ENCODE measurements at regions not wholly inside any gene's neighbourhood (a gene's known extent, or its start where the extent isn't known, plus 50 kb on each side); places are given as distances from the start of the nearest gene placed in this dataset.

DNA sequence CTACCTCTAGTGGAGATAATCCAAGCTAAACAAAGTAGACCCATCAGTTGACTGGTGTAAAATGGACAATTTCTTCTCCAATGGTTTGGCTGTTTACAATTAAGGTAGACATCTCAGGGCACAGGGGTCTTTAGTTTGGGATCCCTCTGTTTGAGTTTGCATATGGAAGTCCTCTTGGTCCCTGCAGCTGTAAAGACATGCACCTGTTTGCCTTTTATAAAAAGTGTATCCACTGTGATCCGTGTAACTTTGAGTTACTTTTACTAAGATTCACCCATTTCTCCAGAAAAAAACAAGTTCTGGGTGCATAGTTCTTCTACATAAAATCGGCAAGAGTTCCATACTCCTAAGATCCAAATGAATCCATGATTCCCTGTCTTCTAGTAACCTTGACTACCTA is 374.7 kb upstream of the ADAMTS16 start:
- DNase-seq (ENCODE audit: low spot score) (no peak), FAIRE-seq (no peak)

DNA sequence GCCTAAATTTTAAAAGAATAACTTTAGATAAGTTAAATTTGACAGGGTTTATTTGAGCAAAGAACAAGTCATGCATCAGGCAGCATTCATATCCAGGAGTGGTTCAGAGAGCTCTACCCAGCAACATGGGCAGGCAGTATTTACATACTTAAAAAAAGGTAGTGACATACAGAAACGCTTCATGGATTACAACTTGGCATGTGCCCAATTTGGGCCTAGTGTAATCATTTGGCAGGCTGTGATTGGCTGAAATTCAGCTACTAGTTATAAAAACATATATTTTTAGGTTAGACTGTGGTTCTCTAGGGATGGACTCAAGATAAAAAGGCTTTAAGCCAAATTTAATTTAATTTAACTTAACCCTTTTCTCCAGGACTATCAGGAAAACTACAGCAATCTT is 374.0 kb upstream of the ADAMTS16 start:
- DNase-seq (ENCODE audit: low spot score), result no peak
- FAIRE-seq, result no peak

GRCh38 chr5:4772591-4772990 is 367.5 kb upstream of the ADAMTS16 start:
- peak; percentile 23 for DNase-seq (ENCODE audit: low spot score)
- no peak for FAIRE-seq

- FAIRE-seq, result no peak
- DNase-seq (ENCODE audit: low spot score), result no peak
Measured at GRCh38 chr5:4773827-4774317, 366.3 kb upstream of the ADAMTS16 start.

DNA sequence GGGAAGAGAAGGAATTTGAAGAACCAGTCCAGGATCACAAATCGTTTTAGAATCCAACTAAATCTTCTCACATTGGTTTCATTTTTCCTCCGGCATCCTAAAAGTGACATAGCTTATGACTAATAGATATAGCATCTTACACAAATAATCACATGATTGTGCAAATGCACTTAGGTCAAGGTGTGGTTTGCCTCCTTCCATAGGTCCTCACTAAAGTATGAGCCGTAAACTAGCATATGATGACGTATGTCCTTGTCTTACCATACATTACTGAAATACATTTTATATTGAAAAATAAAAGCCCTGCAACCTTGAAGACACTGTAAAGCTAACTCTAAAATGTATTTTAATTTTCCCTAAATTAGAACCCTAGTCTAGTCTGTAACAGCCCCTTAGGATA is 362.7 kb upstream of the ADAMTS16 start:
- FAIRE-seq (no peak), DNase-seq (ENCODE audit: low spot score) (no peak)

DNA sequence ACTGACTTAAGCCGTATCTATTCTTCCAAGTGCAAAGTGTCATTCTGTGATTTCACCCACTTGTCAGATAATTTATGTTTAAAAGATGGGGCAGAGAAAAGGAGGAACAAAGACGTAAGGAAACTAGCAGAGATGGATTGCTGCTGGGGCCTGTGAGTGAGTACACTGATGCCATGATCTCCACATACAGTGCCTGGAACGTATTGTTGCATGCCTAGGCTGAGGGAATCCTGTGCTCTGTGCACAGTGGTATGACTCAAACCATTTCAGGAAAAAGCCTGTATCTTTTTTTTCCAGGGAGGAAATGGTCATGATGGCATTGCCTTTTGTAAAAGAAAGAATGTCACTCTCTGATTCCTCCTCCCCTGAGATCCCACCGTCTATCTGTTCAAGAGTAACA is 359.5 kb upstream of the ADAMTS16 start:
- FAIRE-seq (no peak), DNase-seq (ENCODE audit: low spot score) (no peak)

DNA sequence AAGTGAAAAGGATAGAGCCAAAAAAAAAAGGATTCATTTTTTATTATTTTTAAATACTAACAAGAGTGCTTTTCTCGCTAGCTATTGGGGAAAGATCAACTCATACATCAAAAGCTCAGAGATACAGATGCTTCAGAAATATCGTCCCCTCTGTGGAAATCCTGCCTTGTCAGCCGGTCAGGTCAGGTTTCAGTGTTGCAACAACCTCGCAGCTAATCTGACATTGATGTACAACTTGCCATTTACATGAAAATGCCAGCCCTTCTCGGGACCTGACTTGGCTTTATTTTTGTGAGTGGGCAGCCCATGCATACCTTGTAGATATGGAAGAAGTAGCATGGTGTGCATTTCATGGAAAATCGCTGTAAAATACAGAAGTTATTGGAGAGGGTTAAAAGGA is 358.8 kb upstream of the ADAMTS16 start:
- DNase-seq (ENCODE audit: low spot score) (no peak), FAIRE-seq (no peak)

DNA sequence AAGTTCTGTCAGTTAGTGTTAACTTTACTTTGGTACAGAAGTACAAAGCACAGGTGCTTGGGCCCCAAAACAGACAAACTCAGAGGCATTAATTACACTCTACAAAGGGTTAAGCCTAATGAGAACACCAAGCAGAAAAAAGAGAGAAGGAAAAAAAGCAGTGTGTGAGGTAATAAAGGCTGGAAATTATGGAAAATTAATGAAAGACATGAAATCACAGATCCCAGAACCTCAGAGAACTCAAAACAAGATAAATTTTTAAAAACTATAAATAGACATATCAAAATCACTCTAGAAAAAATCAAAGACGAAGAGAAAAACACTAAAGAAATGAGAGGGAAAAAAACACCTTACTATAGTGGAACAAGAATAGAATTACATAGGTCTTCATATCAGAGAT is 354.2 kb upstream of the ADAMTS16 start:
- no peak for DNase-seq (ENCODE audit: low spot score)
- no peak for FAIRE-seq

DNA sequence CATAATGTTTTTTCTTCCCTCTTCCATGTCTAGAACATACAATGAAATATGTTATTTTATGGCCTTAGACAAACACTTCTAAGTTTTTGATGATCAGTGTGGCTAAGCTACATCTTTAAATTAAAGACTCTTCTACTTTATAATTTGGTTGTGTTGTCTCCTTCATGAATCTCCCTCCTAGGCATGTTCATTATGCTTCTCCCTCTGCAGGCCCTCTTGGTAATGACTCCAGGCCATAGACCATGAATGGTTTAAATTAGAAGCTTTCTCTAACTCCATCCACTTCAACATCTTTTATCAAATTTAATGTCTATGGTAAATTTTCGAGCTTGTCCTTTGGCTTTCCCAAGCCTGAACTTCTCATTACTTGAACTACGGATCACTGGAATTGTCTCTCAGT is 342.7 kb upstream of the ADAMTS16 start:
- FAIRE-seq, result no peak
- DNase-seq (ENCODE audit: low spot score), result no peak

GRCh38 chr5:4802044-4802443 is 338.1 kb upstream of the ADAMTS16 start:
- FAIRE-seq (peak; percentile 82), DNase-seq (ENCODE audit: low spot score) (peak; percentile 80)

DNA sequence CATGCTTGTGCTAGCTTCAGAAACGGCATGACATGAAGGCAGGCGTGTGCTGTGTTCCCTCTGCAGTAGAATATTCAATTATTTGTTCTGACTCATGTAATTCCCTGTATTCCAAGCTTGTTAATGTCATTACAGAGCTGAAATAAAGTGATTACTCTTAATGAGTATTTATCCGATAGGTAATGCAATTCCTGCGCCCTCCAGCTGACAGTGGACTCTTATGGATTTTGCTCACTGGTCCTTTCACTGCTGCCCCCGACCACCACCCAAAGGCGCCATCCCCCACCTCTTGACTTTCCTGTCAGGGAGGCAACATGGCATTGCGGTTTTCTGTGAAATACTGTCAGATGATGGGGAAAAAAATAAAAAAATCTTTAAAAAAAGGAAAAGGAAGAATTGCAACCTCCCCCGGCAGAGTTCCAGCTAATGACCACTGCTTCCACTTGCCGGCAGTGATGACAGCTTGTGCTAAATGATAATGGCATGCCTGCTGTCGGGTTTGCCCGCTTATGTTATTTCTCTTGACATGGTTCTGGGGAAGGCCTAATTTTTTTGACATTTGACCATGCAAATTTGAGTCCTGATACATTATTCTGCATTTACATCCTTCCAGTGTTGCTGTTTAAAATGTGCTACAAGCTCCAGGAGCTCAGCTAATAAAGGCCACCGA is 335.3 kb upstream of the ADAMTS16 start:
- no peak for DNase-seq (ENCODE audit: low spot score)

GRCh38 chr5:4815002-4815401 is 325.1 kb upstream of the ADAMTS16 start:
- FAIRE-seq, result no peak
- DNase-seq (ENCODE audit: low spot score), result no peak

More for the DNA sequence above, 335.3 kb upstream of the ADAMTS16 start:
- no peak for FAIRE-seq

- FAIRE-seq, result no peak
Measured at GRCh38 chr5:4817767-4818166, 322.4 kb upstream of the ADAMTS16 start.

DNA sequence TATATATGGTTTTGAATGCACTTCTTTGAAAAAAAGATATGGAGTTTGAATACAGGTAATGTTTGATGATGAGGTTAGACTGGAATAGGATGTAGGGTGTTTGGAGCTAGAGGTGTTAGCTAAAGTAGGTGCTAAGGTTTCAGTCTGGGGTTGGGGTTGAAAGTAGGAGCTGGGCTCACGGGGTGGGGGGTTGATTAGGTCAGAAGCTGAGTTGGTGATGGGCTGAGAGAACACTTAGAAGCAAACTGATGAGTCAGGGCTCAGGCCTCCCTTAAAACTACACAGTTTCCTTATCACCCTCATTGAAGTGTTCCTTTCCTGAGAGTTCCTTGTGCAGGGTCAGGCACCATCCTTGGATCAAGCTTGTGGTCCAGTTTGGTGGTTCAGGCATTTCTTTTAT is 308.8 kb upstream of the ADAMTS16 start:
- FAIRE-seq (no peak), DNase-seq (ENCODE audit: low spot score) (peak; percentile 17)

More at GRCh38 chr5:4817767-4818166, 322.4 kb upstream of the ADAMTS16 start:
- DNase-seq (ENCODE audit: low spot score), result no peak

GRCh38 chr5:4832471-4832870 is 307.7 kb upstream of the ADAMTS16 start:
- no peak for FAIRE-seq
- DNase-seq (ENCODE audit: low spot score), result no peak

DNA sequence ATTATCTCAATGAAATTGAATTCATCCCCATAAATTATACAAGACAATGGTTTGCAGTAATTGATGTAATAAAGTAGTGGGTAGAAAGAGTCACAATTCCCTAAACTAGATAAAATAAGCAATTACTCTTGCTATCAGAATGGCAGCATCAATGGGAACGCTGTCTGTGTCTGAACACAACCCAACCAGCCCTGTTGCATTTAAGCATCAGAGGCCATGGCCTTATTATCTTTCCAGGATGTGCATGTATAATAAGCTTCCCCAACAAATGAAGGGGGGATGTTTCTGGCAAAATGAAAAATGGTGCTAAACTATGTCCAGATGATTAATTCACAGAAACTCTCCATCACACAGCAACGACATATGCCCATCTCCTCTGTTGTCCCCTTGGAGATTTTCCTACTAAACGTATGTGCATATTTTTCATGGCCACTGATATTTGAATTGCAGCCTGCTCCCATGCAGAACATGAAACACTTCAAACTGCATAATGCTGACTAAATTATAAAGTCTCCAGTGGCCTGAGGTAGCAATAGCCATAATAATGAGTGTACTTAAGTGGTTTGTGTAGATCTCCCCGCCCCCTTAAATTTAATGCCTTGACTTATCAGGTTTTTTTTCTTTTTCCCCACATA is 306.9 kb upstream of the ADAMTS16 start:
- peak; percentile 48 for FAIRE-seq
- DNase-seq (ENCODE audit: low spot score), result no peak

DNA sequence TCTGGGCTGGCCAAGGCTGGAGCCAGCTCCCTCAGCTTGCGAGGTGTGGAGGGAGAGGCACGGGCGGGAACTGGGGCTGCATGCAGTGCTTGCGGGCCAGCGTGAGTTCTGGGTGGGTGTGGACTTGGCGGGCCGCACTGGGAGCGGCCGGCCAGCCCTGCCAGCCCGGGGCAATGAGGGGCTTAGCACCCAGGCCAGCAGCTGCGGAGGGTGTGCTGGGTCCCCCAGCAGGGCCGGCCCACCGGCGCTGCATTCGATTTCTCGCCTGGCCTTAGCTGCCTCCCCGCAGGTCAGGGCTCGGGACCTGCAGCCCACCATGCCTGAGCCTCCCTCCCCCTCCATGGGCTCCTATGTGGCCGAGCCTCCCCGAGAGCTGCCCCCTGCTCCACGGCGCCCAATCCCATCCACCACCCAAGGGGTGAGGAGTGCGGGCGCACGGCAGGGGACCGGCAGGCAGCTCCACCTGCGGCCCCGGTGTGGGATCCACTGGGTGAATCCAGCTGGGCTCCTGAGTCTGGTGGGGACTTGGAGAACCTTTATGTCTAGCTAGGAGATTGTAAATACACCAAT is 302.6 kb upstream of the ADAMTS16 start:
- DNase-seq (ENCODE audit: low spot score) (no peak), FAIRE-seq (no peak)

- no peak for FAIRE-seq
Measured at GRCh38 chr5:4845221-4845620, 294.9 kb upstream of the ADAMTS16 start.

GRCh38 chr5:4847766-4848165 is 292.4 kb upstream of the ADAMTS16 start:
- DNase-seq (ENCODE audit: low spot score) (no peak), FAIRE-seq (no peak)

More at GRCh38 chr5:4845221-4845620, 294.9 kb upstream of the ADAMTS16 start:
- DNase-seq (ENCODE audit: low spot score), result no peak

DNA sequence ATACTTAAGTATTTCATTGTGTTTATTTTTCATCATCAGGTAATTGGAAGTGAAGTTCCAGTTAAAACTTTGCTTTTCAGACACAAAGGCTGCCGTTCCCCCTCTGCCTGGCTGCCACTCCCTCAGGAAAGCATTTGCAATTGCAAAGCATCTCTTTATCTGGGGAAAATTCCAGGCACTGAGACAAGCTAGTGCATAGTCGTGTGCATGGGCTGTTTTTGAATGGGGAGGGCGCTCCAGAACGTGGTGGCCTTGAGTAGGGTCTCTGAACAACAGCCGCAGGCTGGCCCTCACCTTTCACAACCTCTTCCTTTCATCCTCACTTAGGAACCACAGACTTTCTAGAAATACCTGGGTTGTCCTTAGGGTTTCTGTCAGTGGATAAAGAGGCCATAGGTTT is 285.1 kb upstream of the ADAMTS16 start:
- no peak for DNase-seq (ENCODE audit: low spot score)
- no peak for FAIRE-seq

- DNase-seq (ENCODE audit: low spot score) (no peak), FAIRE-seq (no peak)
Measured at GRCh38 chr5:4855880-4856279, 284.2 kb upstream of the ADAMTS16 start.

- FAIRE-seq (peak; percentile 66), DNase-seq (ENCODE audit: low spot score) (no peak)
Measured at GRCh38 chr5:4857761-4858160, 282.4 kb upstream of the ADAMTS16 start.

Data from urothelium cell line (cell line).